Loucy (cell line): ENCODE measurements at regions not wholly inside any gene's neighbourhood (a gene's known extent, or its start where the extent isn't known, plus 50 kb on each side); places are given as distances from the start of the nearest gene placed in this dataset.

Experiments used
- H2AFZ ChIP-seq: fragments of 200-600 bp; sonication (generic); 2 replicates; pipeline ENCODE4 v1.6.0; 2016; ENCODE audit warnings: antibody characterized with exemption, mild to moderate bottlenecking, low read length, moderate library complexity
- H3F3A ChIP-seq: fragments of 200-600 bp; 2 replicates; pipeline ENCODE4 v1.6.0; 2016; ENCODE audit warnings: antibody characterized with exemption, low read depth, mild to moderate bottlenecking
- H3K27me3 ChIP-seq: fragments of 200-600 bp; sonication (generic); 2 replicates; pipeline ENCODE4 v1.6.1; 2014; ENCODE audit warnings: low read length, mild to moderate bottlenecking; ENCODE audit not compliant: insufficient read depth, poor library complexity, severe bottlenecking
- H3K36me3 ChIP-seq: fragments of 200-600 bp; sonication (generic); 2 replicates; pipeline ENCODE4 v1.6.1; 2016; ENCODE audit warnings: low read length; ENCODE audit not compliant: insufficient read depth
- H3K4me1 ChIP-seq: fragments of 200-600 bp; sonication (generic); 2 replicates; pipeline ENCODE4 v1.5.1; 2014; ENCODE audit warnings: low read length, mild to moderate bottlenecking; ENCODE audit not compliant: insufficient read depth, poor library complexity, severe bottlenecking
- H3K4me2 ChIP-seq: fragments of 200-600 bp; sonication (generic); 2 replicates; pipeline ENCODE4 v1.6.0; 2014; ENCODE audit warnings: antibody characterized with exemption, low read length, low read depth, mild to moderate bottlenecking; ENCODE audit not compliant: poor library complexity, severe bottlenecking
- H3K4me3 ChIP-seq: fragments of 200-600 bp; sonication (generic); 2 replicates; pipeline ENCODE4 v1.5.1; 2014; ENCODE audit warnings: low read length, mild to moderate bottlenecking, mixed read lengths; ENCODE audit not compliant: poor library complexity, severe bottlenecking
- H3K79me2 ChIP-seq: fragments of 200-600 bp; sonication (generic); 2 replicates; pipeline ENCODE4 v1.6.1; 2014; ENCODE audit warnings: low read length; ENCODE audit not compliant: insufficient read depth
- H3K9ac ChIP-seq: fragments of 200-600 bp; sonication (generic); 2 replicates; pipeline ENCODE4 v1.6.0; 2014; ENCODE audit warnings: mild to moderate bottlenecking, low read depth, low read length, moderate library complexity; ENCODE audit not compliant: poor library complexity, severe bottlenecking
- H3K9me2 ChIP-seq: fragments of 200-600 bp; sonication (generic); replicated peaks from 2 replicates; pipeline ENCODE4 v1.6.1; 2016; ENCODE audit warnings: low read depth, low read length, mixed read lengths
- H3K9me3 ChIP-seq: fragments of 200-600 bp; sonication (generic); 2 replicates; pipeline ENCODE4 v1.6.1; 2014; ENCODE audit warnings: mild to moderate bottlenecking, antibody characterized with exemption, low read length, low read depth; ENCODE audit not compliant: insufficient read depth
- H4K20me1 ChIP-seq: fragments of 200-600 bp; sonication (generic); 2 replicates; pipeline ENCODE4 v1.6.0; 2014; ENCODE audit warnings: antibody characterized with exemption, low read length, mild to moderate bottlenecking; ENCODE audit not compliant: insufficient read depth, poor library complexity, severe bottlenecking
- EZH2phosphoT487 ChIP-seq: fragments of 200-600 bp; IDR thresholded peaks from 2 replicates; pipeline ENCODE4 v1.6.1; 2018; ENCODE audit warnings: antibody characterized with exemption, mild to moderate bottlenecking, moderate library complexity, borderline replicate concordance
- TF ChIP-seq, protein P1 (sequence below): fragments of 200-600 bp; sonication (generic); conservative IDR thresholded peaks from 2 replicates; pipeline ENCODE4 v1.5.1; 2014; ENCODE audit warnings: mild to moderate bottlenecking, antibody characterized with exemption, low read length

DNA sequence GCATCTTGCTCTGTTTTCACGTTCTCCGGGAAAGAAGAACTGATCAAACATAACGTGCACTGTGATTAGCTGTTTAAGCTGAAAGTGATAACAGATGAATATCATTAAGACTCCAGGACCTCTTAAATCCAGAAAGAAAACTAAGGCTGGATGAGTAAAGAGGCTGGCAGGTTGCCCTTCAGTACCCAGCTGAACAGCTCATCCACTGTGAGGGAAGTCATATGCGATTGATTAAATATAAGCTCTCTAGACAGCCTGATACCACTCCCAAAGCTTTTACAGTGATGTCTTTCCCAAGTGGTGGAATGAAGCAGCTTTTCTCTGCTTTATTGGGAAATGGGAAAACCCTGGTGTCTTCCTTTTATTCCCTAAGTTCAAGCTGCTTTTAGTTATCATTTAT, 116.9 kb downstream of the EFNB2 start:
- no peaks in the 10 kb centered on the region for H3K36me3 ChIP-seq
- H3K27me3 ChIP-seq = no peaks in the 10 kb centered on the region
- H3K9me3 ChIP-seq = no peaks in the 10 kb centered on the region
- H3F3A ChIP-seq = no peaks in the 10 kb centered on the region
- no peak overlapping the region for H2AFZ ChIP-seq
- H3K4me3 ChIP-seq = no peak overlapping the region
- H3K4me2 ChIP-seq = no peak overlapping the region
- peaks cover 5% of the 10 kb centered on the region for H3K4me1 ChIP-seq
- no peaks in the 10 kb centered on the region for H3K79me2 ChIP-seq
- no peaks in the 10 kb centered on the region for H4K20me1 ChIP-seq
- no peak overlapping the region for H3K9ac ChIP-seq
- no peaks in the 10 kb centered on the region for H3K9me2 ChIP-seq
- TF ChIP-seq, protein P1, sequence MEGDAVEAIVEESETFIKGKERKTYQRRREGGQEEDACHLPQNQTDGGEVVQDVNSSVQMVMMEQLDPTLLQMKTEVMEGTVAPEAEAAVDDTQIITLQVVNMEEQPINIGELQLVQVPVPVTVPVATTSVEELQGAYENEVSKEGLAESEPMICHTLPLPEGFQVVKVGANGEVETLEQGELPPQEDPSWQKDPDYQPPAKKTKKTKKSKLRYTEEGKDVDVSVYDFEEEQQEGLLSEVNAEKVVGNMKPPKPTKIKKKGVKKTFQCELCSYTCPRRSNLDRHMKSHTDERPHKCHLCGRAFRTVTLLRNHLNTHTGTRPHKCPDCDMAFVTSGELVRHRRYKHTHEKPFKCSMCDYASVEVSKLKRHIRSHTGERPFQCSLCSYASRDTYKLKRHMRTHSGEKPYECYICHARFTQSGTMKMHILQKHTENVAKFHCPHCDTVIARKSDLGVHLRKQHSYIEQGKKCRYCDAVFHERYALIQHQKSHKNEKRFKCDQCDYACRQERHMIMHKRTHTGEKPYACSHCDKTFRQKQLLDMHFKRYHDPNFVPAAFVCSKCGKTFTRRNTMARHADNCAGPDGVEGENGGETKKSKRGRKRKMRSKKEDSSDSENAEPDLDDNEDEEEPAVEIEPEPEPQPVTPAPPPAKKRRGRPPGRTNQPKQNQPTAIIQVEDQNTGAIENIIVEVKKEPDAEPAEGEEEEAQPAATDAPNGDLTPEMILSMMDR = no peak
- TF ChIP-seq EZH2phosphoT487 = no peak

DNA sequence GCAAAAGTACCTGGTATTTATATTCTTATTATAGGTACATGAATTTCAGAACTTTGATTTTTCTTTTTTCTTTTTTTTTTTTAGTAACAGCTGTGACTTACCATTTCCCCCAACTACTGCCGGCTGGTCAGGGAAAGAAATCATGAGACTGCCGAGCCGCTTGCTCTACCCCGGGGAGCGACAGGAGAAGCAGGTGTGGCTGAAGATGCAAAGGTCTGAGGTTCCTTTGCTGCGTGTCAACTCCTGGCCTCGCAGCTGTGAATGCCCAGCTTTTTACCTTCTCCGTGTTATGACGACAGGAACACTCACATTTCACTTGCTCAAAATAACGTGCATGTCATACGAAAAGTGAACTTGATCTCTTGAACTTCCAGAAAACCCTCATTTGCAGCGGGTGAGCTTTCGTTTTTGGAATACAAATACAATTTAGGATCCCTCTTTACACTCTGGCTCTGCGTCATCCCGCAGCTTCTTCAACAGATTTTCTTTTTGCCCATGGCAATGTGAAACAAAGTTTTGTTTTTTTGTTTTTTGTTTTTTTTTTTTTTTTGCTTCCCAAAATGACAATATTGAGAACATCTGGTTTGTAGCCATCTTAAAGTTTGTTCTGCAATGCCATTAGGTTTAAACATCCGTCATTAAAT, 117.9 kb downstream of the EFNB2 start:
- Histone ChIP-seq H3K4me2 (no peak overlapping the region), H3K9me3 (no peaks in the 10 kb centered on the region), H3K4me3 (no peak overlapping the region), H3K36me3 (no peaks in the 10 kb centered on the region), H3K9ac (no peak overlapping the region), H2AFZ (no peak overlapping the region), H3F3A (no peaks in the 10 kb centered on the region), H3K27me3 (no peaks in the 10 kb centered on the region), H3K9me2 (no peaks in the 10 kb centered on the region), H3K4me1 (peaks cover 5% of the 10 kb centered on the region), H3K79me2 (no peaks in the 10 kb centered on the region), H4K20me1 (no peaks in the 10 kb centered on the region)
- TF ChIP-seq, protein P1 = no peak
- no peak for TF ChIP-seq EZH2phosphoT487

DNA sequence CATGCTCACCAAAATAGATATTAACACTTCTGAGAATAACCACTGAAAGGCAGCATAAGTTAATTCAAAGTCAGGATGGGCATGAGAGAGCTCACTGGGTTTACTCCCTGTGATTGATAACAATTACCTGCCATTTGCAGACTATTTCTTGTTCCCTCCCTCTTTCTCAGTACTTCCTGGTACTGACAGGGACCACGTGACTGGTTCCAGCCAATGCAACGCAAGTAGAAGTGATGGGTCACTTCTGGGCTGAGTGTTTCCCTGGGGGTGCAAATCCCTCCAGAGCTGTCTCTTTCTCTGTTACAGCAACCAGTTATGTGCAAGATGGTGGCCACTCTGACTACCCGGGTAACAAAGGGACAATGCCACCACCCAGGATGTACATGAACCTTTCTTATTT, 118.8 kb downstream of the EFNB2 start:
- Histone ChIP-seq H3K4me3 (no peak overlapping the region), H2AFZ (peak overlapping the region; percentile 56; the same call in 1 of the 2 replicates), H4K20me1 (no peaks in the 10 kb centered on the region), H3K79me2 (no peaks in the 10 kb centered on the region), H3K9ac (no peak overlapping the region), H3K4me2 (no peak overlapping the region), H3K4me1 (peaks cover 5% of the 10 kb centered on the region), H3F3A (no peaks in the 10 kb centered on the region), H3K27me3 (no peaks in the 10 kb centered on the region), H3K36me3 (no peaks in the 10 kb centered on the region), H3K9me2 (no peaks in the 10 kb centered on the region), H3K9me3 (no peaks in the 10 kb centered on the region)
- no peak for TF ChIP-seq EZH2phosphoT487
- TF ChIP-seq, protein P1 = no peak
